ENCODE measurements at regions not wholly inside any gene's neighbourhood (a gene's known extent, or its start where the extent isn't known, plus 50 kb on each side); places are given as distances from the start of the nearest gene placed in this dataset.

GRCh38 chr3:177777699-177778098 is 580.4 kb upstream of the TBL1XR1 start:
- Histone ChIP-seq H3K27me3 (ENCODE audit: insufficient read depth, low read length) (no peaks in the 10 kb centered on the region), H4K20me1 (ENCODE audit: insufficient read depth, low read length) (no peaks in the 10 kb centered on the region), H3K9me3 (ENCODE audit: low read depth, low read length) (no peaks in the 10 kb centered on the region), H3K36me3 (ENCODE audit: insufficient read depth, low read length) (no peaks in the 10 kb centered on the region), H2AFZ (ENCODE audit: low read length) (no peak overlapping the region), H3K79me2 (ENCODE audit: insufficient read depth, low read length) (no peaks in the 10 kb centered on the region), H3K27ac (ENCODE audit: low read depth, low read length) (no peak overlapping the region), H3K4me1 (ENCODE audit: insufficient read depth, low read length) (peaks cover 32% of the 10 kb centered on the region), H3K4me3 (ENCODE audit: insufficient read depth, low read length) (no peak overlapping the region), H3K4me2 (ENCODE audit: insufficient read depth, low read length) (no peak overlapping the region)
- peak; percentile 59 for TF ChIP-seq CTCF (IDR thresholded peaks at IDR 0.05; ENCODE audit: extremely low read depth, low read depth, low read length)
- DNase-seq (ENCODE audit: insufficient read length, low spot score, missing footprints): no peak

GRCh38 chr3:177778633-177779032 is 581.4 kb upstream of the TBL1XR1 start:
- Histone ChIP-seq H3K79me2 (ENCODE audit: insufficient read depth, low read length) (no peaks in the 10 kb centered on the region), H3K4me3 (ENCODE audit: insufficient read depth, low read length) (no peak overlapping the region), H3K4me2 (ENCODE audit: insufficient read depth, low read length) (no peak overlapping the region), H3K27ac (ENCODE audit: low read depth, low read length) (no peak overlapping the region), H3K27me3 (ENCODE audit: insufficient read depth, low read length) (no peaks in the 10 kb centered on the region), H4K20me1 (ENCODE audit: insufficient read depth, low read length) (no peaks in the 10 kb centered on the region), H2AFZ (ENCODE audit: low read length) (no peak overlapping the region), H3K4me1 (ENCODE audit: insufficient read depth, low read length) (peaks cover 32% of the 10 kb centered on the region), H3K9me3 (ENCODE audit: low read depth, low read length) (no peaks in the 10 kb centered on the region), H3K36me3 (ENCODE audit: insufficient read depth, low read length) (no peaks in the 10 kb centered on the region)
- no peak for TF ChIP-seq CTCF (IDR thresholded peaks at IDR 0.05; ENCODE audit: extremely low read depth, low read depth, low read length)
- no peak for DNase-seq (ENCODE audit: insufficient read length, low spot score, missing footprints)

- Histone ChIP-seq H3K4me3 (ENCODE audit: insufficient read depth, low read length) (no peak overlapping the region), H3K4me1 (ENCODE audit: insufficient read depth, low read length) (peaks cover 22% of the 10 kb centered on the region), H3K79me2 (ENCODE audit: insufficient read depth, low read length) (no peaks in the 10 kb centered on the region), H3K27ac (ENCODE audit: low read depth, low read length) (peak overlapping the region; percentile 49), H3K9me3 (ENCODE audit: low read depth, low read length) (no peaks in the 10 kb centered on the region), H2AFZ (ENCODE audit: low read length) (peak overlapping the region; percentile 32), H3K27me3 (ENCODE audit: insufficient read depth, low read length) (no peaks in the 10 kb centered on the region), H3K36me3 (ENCODE audit: insufficient read depth, low read length) (no peaks in the 10 kb centered on the region), H4K20me1 (ENCODE audit: insufficient read depth, low read length) (no peaks in the 10 kb centered on the region), H3K4me2 (ENCODE audit: insufficient read depth, low read length) (no peak overlapping the region)
- TF ChIP-seq CTCF (IDR thresholded peaks at IDR 0.05; ENCODE audit: extremely low read depth, low read depth, low read length): no peak
- no peak for DNase-seq (ENCODE audit: insufficient read length, low spot score, missing footprints)
Measured at GRCh38 chr3:177781686-177782161, 584.4 kb upstream of the TBL1XR1 start.

- Histone ChIP-seq H3K4me3 (ENCODE audit: insufficient read depth, low read length) (no peak overlapping the region), H3K27ac (ENCODE audit: low read depth, low read length) (no peak overlapping the region)
- no peak for TF ChIP-seq CTCF (IDR thresholded peaks at IDR 0.05; ENCODE audit: extremely low read depth, low read depth, low read length)
Measured at GRCh38 chr3:177783338-177783737, 586.1 kb upstream of the TBL1XR1 start.

More at GRCh38 chr3:177783338-177783737, 586.1 kb upstream of the TBL1XR1 start:
- Histone ChIP-seq H3K27me3 (ENCODE audit: insufficient read depth, low read length) (no peaks in the 10 kb centered on the region), H3K9me3 (ENCODE audit: low read depth, low read length) (no peaks in the 10 kb centered on the region), H4K20me1 (ENCODE audit: insufficient read depth, low read length) (no peaks in the 10 kb centered on the region), H2AFZ (ENCODE audit: low read length) (no peak overlapping the region), H3K4me2 (ENCODE audit: insufficient read depth, low read length) (no peak overlapping the region), H3K79me2 (ENCODE audit: insufficient read depth, low read length) (no peaks in the 10 kb centered on the region), H3K4me1 (ENCODE audit: insufficient read depth, low read length) (peaks cover 14% of the 10 kb centered on the region), H3K36me3 (ENCODE audit: insufficient read depth, low read length) (no peaks in the 10 kb centered on the region)
- no peak for DNase-seq (ENCODE audit: insufficient read length, low spot score, missing footprints)

Measured in osteoblast (primary cell).